Activated T-cell treated with anti-CD3 and anti-CD28 coated beads for 48 hours (primary cell): ENCODE measurements at regions not wholly inside any gene's neighbourhood (a gene's known extent, or its start where the extent isn't known, plus 50 kb on each side); places are given as distances from the start of the nearest gene placed in this dataset.

Experiments used
- DNase-seq: peaks from one replicate; pipeline ENCODE4 v3.0.0-alpha.2; 2020; ENCODE audit warnings: low read depth

GRCh38 chr7:50209461-50210135 is 94.9 kb upstream of the IKZF1 start:
- DNase-seq, result peak; percentile 41

- no peak for DNase-seq
These were observed 96.0 kb upstream of the IKZF1 start for GRCh38 chr7:50208378-50208982.

GRCh38 chr7:50207686-50208255 is 96.7 kb upstream of the IKZF1 start:
- no peak for DNase-seq

GRCh38 chr7:50207251-50207564 is 97.3 kb upstream of the IKZF1 start:
- no peak for DNase-seq

GRCh38 chr7:50206453-50207250 is 97.9 kb upstream of the IKZF1 start:
- peak; percentile 63 for DNase-seq

GRCh38 chr7:50205011-50205410 is 99.5 kb upstream of the IKZF1 start:
- no peak for DNase-seq

GRCh38 chr7:50204581-50204980 is 99.9 kb upstream of the IKZF1 start:
- DNase-seq, result no peak

- DNase-seq, result no peak
These were observed 101.0 kb upstream of the IKZF1 start for GRCh38 chr7:50203521-50203920.

GRCh38 chr7:50202052-50202555 is 102.4 kb upstream of the IKZF1 start:
- DNase-seq, result no peak

- no peak for DNase-seq
These were observed 104.7 kb upstream of the IKZF1 start for GRCh38 chr7:50199824-50200223.

GRCh38 chr7:50197549-50197948 is 104.5 kb upstream of the ZPBP start:
- DNase-seq, result peak; percentile 75

- DNase-seq, result no peak
These were observed 103.7 kb upstream of the ZPBP start for GRCh38 chr7:50196719-50197118.

GRCh38 chr7:50190776-50191175 is 97.7 kb upstream of the ZPBP start:
- no peak for DNase-seq

GRCh38 chr7:50189371-50189770 is 96.3 kb upstream of the ZPBP start:
- DNase-seq, result no peak

GRCh38 chr7:50185951-50186682 is 93.1 kb upstream of the ZPBP start:
- DNase-seq, result no peak

- DNase-seq, result no peak
These were observed 92.2 kb upstream of the ZPBP start for GRCh38 chr7:50185208-50185607.

- no peak for DNase-seq
These were observed 91.4 kb upstream of the ZPBP start for GRCh38 chr7:50184271-50184990.

GRCh38 chr7:50182759-50183158 is 89.7 kb upstream of the ZPBP start:
- no peak for DNase-seq

- DNase-seq, result no peak
These were observed 88.0 kb upstream of the ZPBP start for GRCh38 chr7:50181081-50181480.

GRCh38 chr7:50178166-50178565 is 85.1 kb upstream of the ZPBP start:
- no peak for DNase-seq

GRCh38 chr7:50174948-50175347 is 81.9 kb upstream of the ZPBP start:
- DNase-seq, result no peak
